ENCODE measurements at regions not wholly inside any gene's neighbourhood (a gene's known extent, or its start where the extent isn't known, plus 50 kb on each side); places are given as distances from the start of the nearest gene placed in this dataset.

DNA sequence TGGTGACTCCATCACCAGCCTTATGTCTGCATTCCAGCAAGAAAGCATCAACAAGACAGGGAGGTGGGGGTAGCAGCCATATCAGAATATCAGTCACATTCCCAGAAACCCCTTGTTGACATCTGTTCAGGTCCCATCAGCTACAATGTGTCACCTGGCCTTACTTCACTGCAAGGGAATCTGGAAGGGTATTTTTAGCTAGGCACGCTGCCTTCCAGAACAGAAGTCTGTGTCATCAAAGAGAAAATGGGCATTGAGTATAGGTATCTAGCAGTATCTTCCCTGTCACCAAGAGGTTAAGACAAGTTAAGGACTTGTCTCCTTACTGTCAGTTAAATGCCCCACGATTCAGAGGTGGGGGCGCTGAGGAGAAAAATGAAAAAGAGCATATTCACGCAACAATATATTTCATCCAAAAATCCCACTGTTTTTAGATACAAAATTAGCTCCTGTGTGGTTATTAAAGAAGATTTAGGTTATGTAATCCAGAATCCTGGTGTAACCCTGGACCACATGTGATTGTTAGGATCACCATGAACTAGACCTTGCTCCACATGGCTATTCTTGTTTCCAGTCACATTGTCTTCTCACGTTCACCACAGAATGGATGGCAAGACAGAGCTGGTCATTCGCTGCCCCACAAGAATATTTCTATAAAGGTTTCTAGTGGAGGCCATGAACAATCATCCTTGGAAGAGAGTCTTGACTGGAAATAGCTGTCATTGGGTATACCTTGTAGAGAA, 60.0 kb upstream of the PDHA1 start:
- Mint-ChIP-seq H3K4me3 (no peak overlapping the region), H3K36me3 (no peaks in the 10 kb centered on the region), H3K27me3 (peaks cover 17% of the 10 kb centered on the region), H3K4me1 (no peaks in the 10 kb centered on the region), H3K9me3 (no peaks in the 10 kb centered on the region), H3K27ac (no peak overlapping the region)
- no peak for ATAC-seq

DNA sequence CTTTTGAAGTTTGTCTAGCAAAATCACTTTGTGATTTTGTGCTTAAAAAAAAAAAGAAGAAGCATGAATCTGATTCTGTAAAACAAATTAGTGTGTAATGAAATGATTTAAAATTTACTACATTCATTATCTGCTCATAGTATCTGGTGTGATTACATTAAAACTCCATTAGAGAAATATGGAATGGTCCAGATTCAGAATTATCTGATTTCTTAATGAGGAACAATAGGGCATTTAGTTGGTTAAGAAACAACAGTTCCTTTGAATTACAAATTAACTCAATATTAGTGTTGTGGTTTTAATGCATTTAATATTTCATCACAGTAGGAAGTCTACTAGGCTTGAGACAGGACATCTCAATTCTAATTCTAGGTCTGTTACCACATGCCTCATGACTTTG, 57.9 kb upstream of the PDHA1 start:
- Mint-ChIP-seq H3K4me1 (no peaks in the 10 kb centered on the region), H3K27ac (no peak overlapping the region), H3K9me3 (no peaks in the 10 kb centered on the region), H3K36me3 (no peaks in the 10 kb centered on the region), H3K27me3 (peaks cover 28% of the 10 kb centered on the region), H3K4me3 (no peak overlapping the region)
- ATAC-seq = no peak

DNA sequence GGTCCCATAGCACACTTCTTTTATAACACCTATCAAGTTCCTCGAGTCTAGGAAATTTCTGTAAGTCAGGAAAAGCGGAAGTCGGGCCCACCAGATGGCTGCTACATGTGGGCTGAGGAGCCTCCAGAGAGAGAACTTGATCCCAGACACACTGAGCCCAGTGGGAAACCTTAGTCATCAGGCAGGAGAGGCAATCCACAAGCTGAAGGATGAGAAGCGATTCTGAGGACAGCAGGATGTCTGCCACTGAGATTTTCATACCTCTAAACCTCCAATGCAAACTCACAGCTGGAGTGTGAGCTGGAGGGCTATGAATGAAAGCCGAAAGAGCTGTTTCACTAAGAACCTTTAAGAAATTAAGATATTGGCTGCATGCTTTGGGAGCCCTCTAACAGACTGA, 52.6 kb upstream of the PDHA1 start:
- Mint-ChIP-seq H3K27me3 (peaks cover 28% of the 10 kb centered on the region), H3K9me3 (no peaks in the 10 kb centered on the region), H3K27ac (no peak overlapping the region), H3K36me3 (no peaks in the 10 kb centered on the region), H3K4me1 (no peaks in the 10 kb centered on the region), H3K4me3 (no peak overlapping the region)
- ATAC-seq = no peak

DNA sequence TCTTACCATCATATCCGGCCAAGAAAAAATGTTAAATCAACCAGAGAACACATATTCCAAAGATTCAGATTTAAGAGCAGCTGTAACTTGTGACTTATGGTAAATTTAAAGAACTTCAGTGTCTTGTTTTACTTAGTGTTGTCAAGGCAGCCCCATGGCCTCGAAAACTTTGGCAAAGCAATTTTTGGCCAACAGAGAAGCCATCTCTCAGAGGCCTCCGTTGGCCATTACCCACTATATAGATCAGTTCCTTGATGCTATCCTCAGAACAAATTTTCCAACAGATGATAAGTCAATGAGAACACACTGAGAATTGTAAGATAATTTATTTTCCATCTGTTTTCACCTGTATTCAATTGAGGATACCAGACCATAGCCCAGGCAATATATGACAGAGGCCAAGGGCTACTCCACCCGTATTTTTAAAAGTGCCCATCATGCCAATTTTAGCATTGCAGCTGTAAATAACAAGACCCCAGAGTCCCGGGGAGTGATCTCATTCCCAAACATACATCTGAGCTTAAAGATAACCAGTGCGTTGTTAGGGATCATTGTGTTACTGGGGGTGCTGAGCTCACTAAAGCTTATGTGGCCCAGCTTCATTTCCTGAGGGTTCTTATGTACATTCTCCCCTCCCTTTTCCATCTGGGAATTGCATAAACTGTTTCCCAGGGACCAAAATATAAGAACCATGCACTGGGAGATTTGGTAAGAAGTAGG, 50.0 kb upstream of the PDHA1 start:
- Mint-ChIP-seq H3K4me1 (no peaks in the 10 kb centered on the region), H3K27me3 (peaks cover 11% of the 10 kb centered on the region), H3K36me3 (no peaks in the 10 kb centered on the region), H3K9me3 (no peaks in the 10 kb centered on the region), H3K27ac (no peak overlapping the region), H3K4me3 (no peak overlapping the region)
- no peak for ATAC-seq

All from stimulated activated memory B cell treated with anti-CD40 and anti-IgM and Interleukin-4, amounts not matched to agents 10 μg/mL and 1 μg/mL and 100 μg/mL, for 72 hours (primary cell).